ENCODE measurements at regions not wholly inside any gene's neighbourhood (a gene's known extent, or its start where the extent isn't known, plus 50 kb on each side); places are given as distances from the start of the nearest gene placed in this dataset.
"Not testable (repeated sequence)": the region's sequence is repeated elsewhere in the genome, so short reads cannot be mapped to it uniquely, and the experiment has no call there.

DNA sequence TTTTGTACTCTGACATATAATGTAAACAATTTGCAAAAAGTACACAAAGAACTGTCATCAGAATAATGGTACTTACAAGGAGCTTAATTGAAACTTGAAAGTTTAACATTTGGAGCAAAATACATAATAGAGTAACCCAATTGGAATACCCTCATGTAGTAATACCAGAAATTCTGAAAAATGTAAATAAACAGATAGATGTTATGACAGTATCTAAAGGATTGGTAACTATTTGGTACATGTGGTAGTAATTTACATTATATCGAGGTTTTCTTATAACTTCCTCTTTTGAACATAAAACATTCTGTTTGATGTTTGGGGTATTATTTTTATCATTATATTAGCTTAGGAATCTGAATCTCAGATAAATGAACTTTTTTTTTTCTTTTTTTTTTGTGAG, 211.7 kb upstream of the ELL2 start:
- H3K36me3 ChIP-seq = no peaks in the 10 kb centered on the region
- peaks cover 0 to 7% (median 0%) of the 10 kb centered on the region in 4 donors for H3K4me1 ChIP-seq
- DNase-seq = no peak
- H3K4me3 ChIP-seq = no peak overlapping the region
- no peaks in the 10 kb centered on the region for H3K27me3 ChIP-seq
- H3K9me3 ChIP-seq = no peaks in the 10 kb centered on the region
- TF ChIP-seq, protein P1, sequence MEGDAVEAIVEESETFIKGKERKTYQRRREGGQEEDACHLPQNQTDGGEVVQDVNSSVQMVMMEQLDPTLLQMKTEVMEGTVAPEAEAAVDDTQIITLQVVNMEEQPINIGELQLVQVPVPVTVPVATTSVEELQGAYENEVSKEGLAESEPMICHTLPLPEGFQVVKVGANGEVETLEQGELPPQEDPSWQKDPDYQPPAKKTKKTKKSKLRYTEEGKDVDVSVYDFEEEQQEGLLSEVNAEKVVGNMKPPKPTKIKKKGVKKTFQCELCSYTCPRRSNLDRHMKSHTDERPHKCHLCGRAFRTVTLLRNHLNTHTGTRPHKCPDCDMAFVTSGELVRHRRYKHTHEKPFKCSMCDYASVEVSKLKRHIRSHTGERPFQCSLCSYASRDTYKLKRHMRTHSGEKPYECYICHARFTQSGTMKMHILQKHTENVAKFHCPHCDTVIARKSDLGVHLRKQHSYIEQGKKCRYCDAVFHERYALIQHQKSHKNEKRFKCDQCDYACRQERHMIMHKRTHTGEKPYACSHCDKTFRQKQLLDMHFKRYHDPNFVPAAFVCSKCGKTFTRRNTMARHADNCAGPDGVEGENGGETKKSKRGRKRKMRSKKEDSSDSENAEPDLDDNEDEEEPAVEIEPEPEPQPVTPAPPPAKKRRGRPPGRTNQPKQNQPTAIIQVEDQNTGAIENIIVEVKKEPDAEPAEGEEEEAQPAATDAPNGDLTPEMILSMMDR (IDR thresholded peaks at IDR 0.05) = no peak
- TF ChIP-seq POLR2A (IDR thresholded peaks at IDR 0.05) = no peak
- H3K27ac ChIP-seq = no peak overlapping the region

DNA sequence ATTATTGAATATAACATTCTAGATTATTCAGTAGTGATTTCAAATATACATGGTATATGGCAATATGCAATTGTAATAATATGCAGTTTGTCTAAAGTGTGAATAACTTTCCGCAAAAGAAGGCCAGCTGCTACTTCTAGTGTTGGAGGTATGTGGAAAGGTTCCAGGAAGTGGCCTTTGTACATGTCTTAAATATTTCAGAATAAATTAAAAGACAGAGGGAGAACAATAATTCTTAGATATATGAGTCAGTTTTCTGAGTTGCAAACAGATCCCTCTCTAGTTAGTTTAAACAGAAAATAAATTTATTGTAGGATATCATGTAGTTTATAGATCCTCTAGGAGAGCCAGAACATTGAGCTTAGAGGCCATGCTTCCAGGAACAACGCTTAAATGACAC, 210.8 kb upstream of the ELL2 start:
- TF ChIP-seq POLR2A (IDR thresholded peaks at IDR 0.05) = no peak
- TF ChIP-seq, protein P1 (IDR thresholded peaks at IDR 0.05) = no peak
- Histone ChIP-seq H3K27ac (no peak overlapping the region), H3K27me3 (no peaks in the 10 kb centered on the region), H3K4me3 (no peak overlapping the region), H3K4me1 (peaks cover 0 to 5% (median 0%) of the 10 kb centered on the region in 4 donors), H3K36me3 (no peaks in the 10 kb centered on the region), H3K9me3 (no peaks in the 10 kb centered on the region)
- DNase-seq = no peak

DNA sequence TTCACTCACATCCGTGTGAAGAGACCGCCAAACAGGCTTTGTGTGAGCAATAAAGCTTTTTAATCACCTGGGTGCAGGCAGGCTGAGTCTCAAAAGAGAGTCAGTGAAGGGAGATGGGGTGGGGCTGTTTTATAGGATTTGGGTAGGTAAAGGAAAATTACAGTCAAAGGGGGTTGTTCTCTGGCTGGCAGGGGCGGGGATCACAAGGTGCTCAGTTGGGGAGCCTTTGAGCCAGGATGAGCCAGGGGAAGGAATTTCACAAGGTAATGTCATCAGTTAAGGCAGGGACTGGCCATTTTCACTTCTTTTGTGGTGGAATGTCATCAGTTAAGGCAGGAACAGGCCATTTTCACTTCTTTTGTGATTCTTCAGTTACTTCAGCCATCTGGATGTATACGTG, 210.3 kb upstream of the ELL2 start:
- not testable (repeated sequence) for H3K27me3 ChIP-seq, H3K4me3 ChIP-seq, H3K4me1 ChIP-seq, DNase-seq, H3K36me3 ChIP-seq, H3K9me3 ChIP-seq, H3K27ac ChIP-seq

DNA sequence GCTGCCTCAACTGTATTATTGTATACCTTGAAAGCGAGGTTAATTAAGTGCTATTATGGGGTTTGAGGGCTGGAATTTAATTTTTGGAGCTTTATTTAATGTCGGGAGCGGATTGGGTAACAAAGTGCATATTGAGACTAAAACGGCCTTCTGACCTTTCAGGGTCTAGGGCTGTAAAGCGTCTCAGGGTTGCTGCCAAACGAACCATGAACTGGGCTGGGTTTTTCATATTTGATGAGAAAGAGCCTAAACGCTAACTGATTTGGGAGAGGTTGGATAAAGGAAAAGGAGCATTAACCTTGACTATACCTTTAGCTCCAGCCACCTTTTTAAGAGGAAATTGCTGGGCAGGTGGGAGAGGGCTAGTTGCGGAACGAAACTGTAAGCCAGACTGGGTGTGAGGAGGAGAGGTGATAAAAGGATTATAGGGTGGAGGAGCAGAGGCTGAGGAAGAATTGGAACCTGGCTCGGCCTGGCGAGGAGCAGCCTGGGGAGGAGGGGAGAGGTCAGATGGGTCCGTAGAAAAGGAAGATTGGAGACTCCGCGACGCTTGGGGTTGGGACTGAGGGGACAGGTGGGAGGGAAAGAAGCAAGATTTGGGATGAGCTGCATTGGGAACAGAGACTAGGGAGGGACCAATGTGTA, 209.0 kb upstream of the ELL2 start:
- H3K27ac ChIP-seq, H3K4me3 ChIP-seq, H3K9me3 ChIP-seq, H3K4me1 ChIP-seq, H3K27me3 ChIP-seq, H3K36me3 ChIP-seq, DNase-seq: not testable (repeated sequence)

DNA sequence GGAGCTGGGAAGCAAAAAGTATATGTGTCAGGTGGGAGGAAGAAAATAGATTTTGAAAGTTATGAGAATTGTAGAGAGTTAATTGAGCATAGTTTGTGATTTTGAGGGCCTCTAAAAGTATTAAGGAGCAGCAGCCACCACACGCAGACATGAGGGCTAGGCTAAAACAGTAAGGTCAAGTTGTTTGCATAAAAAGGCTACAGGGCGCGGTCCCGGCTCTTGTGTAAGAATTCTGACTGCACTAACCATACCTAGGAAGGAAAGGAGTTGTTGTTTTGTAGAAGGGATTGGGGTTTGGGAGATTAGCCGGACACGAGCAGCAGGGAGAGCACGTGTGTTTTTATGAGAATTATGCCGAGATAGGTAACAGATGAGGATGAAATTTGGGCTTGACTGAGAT, 207.2 kb upstream of the ELL2 start:
- H3K9me3 ChIP-seq, H3K27me3 ChIP-seq, H3K4me3 ChIP-seq, DNase-seq, H3K36me3 ChIP-seq, H3K4me1 ChIP-seq, H3K27ac ChIP-seq: not testable (repeated sequence)

DNA sequence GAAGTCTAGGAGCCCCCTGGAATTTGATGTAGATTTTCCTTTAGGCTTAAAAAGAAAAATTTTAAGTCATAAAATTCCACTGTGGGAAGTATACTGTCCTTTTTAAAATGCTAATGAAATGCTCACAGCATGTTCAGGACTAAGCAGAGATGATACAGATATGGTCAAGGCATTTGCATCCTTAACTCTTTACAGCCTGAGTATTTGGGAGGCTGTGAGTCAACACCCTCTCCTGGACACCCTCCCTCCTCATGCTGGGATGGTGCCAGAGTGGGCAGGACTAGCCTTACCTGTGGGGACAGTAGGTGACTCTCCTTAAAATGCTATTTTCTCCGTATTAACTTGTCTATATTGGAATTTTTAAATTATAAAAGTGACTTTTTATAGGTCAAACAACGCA, 197.4 kb upstream of the ELL2 start:
- H3K4me1 ChIP-seq = no peaks in the 10 kb centered on the region
- H3K36me3 ChIP-seq = no peaks in the 10 kb centered on the region
- no peaks in the 10 kb centered on the region for H3K27me3 ChIP-seq
- H3K27ac ChIP-seq = no peak overlapping the region
- DNase-seq = no peak
- no peaks in the 10 kb centered on the region for H3K9me3 ChIP-seq
- no peak for TF ChIP-seq POLR2A (IDR thresholded peaks at IDR 0.05)
- no peak overlapping the region for H3K4me3 ChIP-seq

DNA sequence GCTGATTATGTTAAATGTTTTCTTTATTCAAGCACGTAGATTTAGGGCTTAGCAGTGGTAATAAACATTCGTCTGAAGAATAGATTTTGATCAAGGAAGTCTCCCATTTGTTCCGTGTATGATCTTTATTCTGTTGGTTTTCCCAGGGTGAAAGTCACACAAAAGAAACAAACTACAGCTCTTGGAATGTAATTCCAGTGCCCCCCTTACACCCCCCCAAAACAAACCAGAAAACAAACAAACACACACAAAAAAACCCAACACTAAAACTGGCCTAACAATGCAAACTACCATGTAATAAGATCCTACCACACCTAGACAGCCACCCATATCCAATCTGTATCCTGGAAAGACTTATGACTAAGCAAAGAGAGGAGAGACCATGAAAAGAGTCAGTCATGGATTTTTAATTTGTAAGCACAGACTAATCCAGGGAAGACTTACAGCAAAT, 196.2 kb upstream of the ELL2 start:
- H3K27ac ChIP-seq = no peak overlapping the region
- H3K27me3 ChIP-seq = no peaks in the 10 kb centered on the region
- no peaks in the 10 kb centered on the region for H3K36me3 ChIP-seq
- H3K4me3 ChIP-seq = no peak overlapping the region
- no peaks in the 10 kb centered on the region for H3K4me1 ChIP-seq
- no peak for DNase-seq
- no peaks in the 10 kb centered on the region for H3K9me3 ChIP-seq
- TF ChIP-seq, protein P1 (IDR thresholded peaks at IDR 0.05) = no peak
- no peak for TF ChIP-seq POLR2A (IDR thresholded peaks at IDR 0.05)

DNA sequence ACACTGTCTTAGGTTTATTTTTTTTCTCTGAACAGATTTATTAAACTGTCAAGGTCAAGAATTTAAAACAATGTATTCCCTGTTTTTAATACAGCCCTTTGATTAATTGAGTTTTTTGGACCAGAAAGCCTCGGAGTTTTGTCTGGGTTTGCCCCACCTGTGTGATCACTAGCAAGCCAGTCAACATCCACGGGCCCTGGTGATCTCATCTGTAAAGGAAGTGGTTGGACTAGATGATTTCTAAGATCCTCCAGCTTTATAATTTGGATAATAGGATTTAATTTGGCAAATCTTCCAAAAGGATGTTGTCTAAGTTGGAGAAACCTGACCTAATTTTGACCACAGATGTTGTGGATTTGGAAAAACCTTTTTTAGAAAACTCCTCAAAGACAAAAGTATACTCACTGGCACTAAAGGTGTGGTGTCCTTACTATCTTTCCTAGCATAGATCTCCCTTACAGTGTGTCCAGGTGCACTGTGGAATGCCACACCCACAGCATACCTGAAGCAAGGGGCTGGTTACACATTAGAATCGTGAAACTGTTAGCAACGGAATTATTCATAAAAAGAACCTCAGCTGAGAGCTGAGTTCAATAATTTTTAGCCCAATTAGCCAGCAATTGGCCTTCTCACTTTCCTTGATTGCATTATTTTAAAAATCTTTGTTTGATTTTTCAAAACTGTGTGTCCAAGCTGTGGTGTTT, 195.6 kb upstream of the ELL2 start:
- H3K36me3 ChIP-seq = no peaks in the 10 kb centered on the region
- TF ChIP-seq POLR2A (IDR thresholded peaks at IDR 0.05) = no peak
- TF ChIP-seq, protein P1 (IDR thresholded peaks at IDR 0.05) = no peak
- no peaks in the 10 kb centered on the region for H3K27me3 ChIP-seq
- no peak overlapping the region for H3K27ac ChIP-seq
- DNase-seq = no peak
- no peak overlapping the region for H3K4me3 ChIP-seq
- no peaks in the 10 kb centered on the region for H3K4me1 ChIP-seq
- H3K9me3 ChIP-seq = no peaks in the 10 kb centered on the region
